PC-3 (cell line): ENCODE measurements at regions not wholly inside any gene's neighbourhood (a gene's known extent, or its start where the extent isn't known, plus 50 kb on each side); places are given as distances from the start of the nearest gene placed in this dataset.

Source experiments
- EZH2 ChIP-seq: fragments of 300-600 bp; sonication (generic); IDR thresholded peaks from one replicate; pipeline ENCODE4 v1.6.1; 2017; ENCODE audit warnings: antibody characterized with exemption, mild to moderate bottlenecking, low read length; ENCODE audit not compliant: unreplicated experiment
- TF ChIP-seq, protein P1 (sequence below): fragments of 300-600 bp; sonication (generic); conservative IDR thresholded peaks from 2 replicates; pipeline ENCODE4 v1.5.1; 2017; ENCODE audit warnings: antibody characterized with exemption, low read depth, mild to moderate bottlenecking, low read length

- TF ChIP-seq, protein P1, sequence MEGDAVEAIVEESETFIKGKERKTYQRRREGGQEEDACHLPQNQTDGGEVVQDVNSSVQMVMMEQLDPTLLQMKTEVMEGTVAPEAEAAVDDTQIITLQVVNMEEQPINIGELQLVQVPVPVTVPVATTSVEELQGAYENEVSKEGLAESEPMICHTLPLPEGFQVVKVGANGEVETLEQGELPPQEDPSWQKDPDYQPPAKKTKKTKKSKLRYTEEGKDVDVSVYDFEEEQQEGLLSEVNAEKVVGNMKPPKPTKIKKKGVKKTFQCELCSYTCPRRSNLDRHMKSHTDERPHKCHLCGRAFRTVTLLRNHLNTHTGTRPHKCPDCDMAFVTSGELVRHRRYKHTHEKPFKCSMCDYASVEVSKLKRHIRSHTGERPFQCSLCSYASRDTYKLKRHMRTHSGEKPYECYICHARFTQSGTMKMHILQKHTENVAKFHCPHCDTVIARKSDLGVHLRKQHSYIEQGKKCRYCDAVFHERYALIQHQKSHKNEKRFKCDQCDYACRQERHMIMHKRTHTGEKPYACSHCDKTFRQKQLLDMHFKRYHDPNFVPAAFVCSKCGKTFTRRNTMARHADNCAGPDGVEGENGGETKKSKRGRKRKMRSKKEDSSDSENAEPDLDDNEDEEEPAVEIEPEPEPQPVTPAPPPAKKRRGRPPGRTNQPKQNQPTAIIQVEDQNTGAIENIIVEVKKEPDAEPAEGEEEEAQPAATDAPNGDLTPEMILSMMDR, result no peak
- no peak for TF ChIP-seq EZH2
Measured at GRCh38 chr21:20486303-20486702, 511.9 kb upstream of the NCAM2 start.
